ENCODE measurements at regions not wholly inside any gene's neighbourhood (a gene's known extent, or its start where the extent isn't known, plus 50 kb on each side); places are given as distances from the start of the nearest gene placed in this dataset.

GRCh38 chr4:81521708-81522107 is 50.0 kb upstream of the RASGEF1B start:
- no peak for DNase-seq
